Occipital lobe (tissue), 1 donor: ENCODE measurements at regions not wholly inside any gene's neighbourhood (a gene's known extent, or its start where the extent isn't known, plus 50 kb on each side); places are given as distances from the start of the nearest gene placed in this dataset.
"Not testable (repeated sequence)": the region's sequence is repeated elsewhere in the genome, so short reads cannot be mapped to it uniquely, and the experiment has no call there.

Source experiments
- DNase-seq: peaks from one replicate; lab custom pipeline; 2025; lab: John Stamatoyannopoulos, UW

GRCh38 chr7:66502230-66503035 lies 126.2 kb upstream of the KCTD7 start:
- no peak for DNase-seq

GRCh38 chr7:66503036-66503370 lies 125.7 kb upstream of the KCTD7 start:
- DNase-seq = no peak

- no peak for DNase-seq
Measured at GRCh38 chr7:66503551-66504031, 125.1 kb upstream of the KCTD7 start.

- no peak for DNase-seq
Measured at GRCh38 chr7:66504131-66504530, 124.5 kb upstream of the KCTD7 start.

- no peak for DNase-seq
Measured at GRCh38 chr7:66505009-66505408, 123.7 kb upstream of the KCTD7 start.

GRCh38 chr7:66505531-66506451 lies 122.9 kb upstream of the KCTD7 start:
- no peak for DNase-seq

GRCh38 chr7:66506703-66507102 lies 122.0 kb upstream of the KCTD7 start:
- DNase-seq = not testable (repeated sequence)

GRCh38 chr7:66507764-66508296 lies 120.9 kb upstream of the KCTD7 start:
- DNase-seq = no peak

- DNase-seq = no peak
Measured at GRCh38 chr7:66508431-66508830, 120.2 kb upstream of the KCTD7 start.

GRCh38 chr7:66514050-66514449 lies 114.6 kb upstream of the KCTD7 start:
- DNase-seq = no peak

GRCh38 chr7:66517212-66517909 lies 111.3 kb upstream of the KCTD7 start:
- DNase-seq = no peak

- DNase-seq = no peak
Measured at GRCh38 chr7:66518151-66518691, 110.5 kb upstream of the KCTD7 start.

GRCh38 chr7:66521675-66522074 lies 107.0 kb upstream of the KCTD7 start:
- DNase-seq = no peak

- DNase-seq = no peak
Measured at GRCh38 chr7:66522518-66522917, 106.2 kb upstream of the KCTD7 start.

GRCh38 chr7:66523409-66523808 lies 105.3 kb upstream of the KCTD7 start:
- no peak for DNase-seq

GRCh38 chr7:66524738-66525137 lies 103.9 kb upstream of the KCTD7 start:
- no peak for DNase-seq

GRCh38 chr7:66526782-66527181 lies 101.9 kb upstream of the KCTD7 start:
- not testable (repeated sequence) for DNase-seq

GRCh38 chr7:66528652-66529051 lies 100.0 kb upstream of the KCTD7 start:
- DNase-seq = no peak

- DNase-seq = peak; percentile 40
Measured at GRCh38 chr7:66529883-66530610, 98.6 kb upstream of the KCTD7 start.
